ENCODE measurements at regions not wholly inside any gene's neighbourhood (a gene's known extent, or its start where the extent isn't known, plus 50 kb on each side); places are given as distances from the start of the nearest gene placed in this dataset.
"Not testable (repeated sequence)": the region's sequence is repeated elsewhere in the genome, so short reads cannot be mapped to it uniquely, and the experiment has no call there.

GRCh38 chr13:66237411-66238062 lies 992.6 kb downstream of the PCDH9 start:
- DNase-seq (ENCODE audit: missing footprints) (no peak), ATAC-seq (no peak)
- intact Hi-C loops (cut with DNase I) = no loop called here

GRCh38 chr13:66234159-66234558 lies 996.0 kb downstream of the PCDH9 start:
- no peak for DNase-seq (ENCODE audit: missing footprints)
- intact Hi-C loops (cut with DNase I) = no loop called here
- ATAC-seq = no peak

- intact Hi-C loops (cut with DNase I); ATAC-seq: not testable (repeated sequence)
Measured at GRCh38 chr13:66231958-66232357, 998.2 kb downstream of the PCDH9 start.

GRCh38 chr13:66225072-66225471 lies 1005.1 kb downstream of the PCDH9 start:
- ATAC-seq (no peak), DNase-seq (ENCODE audit: missing footprints) (no peak)
- intact Hi-C loops (cut with DNase I) = no loop called here

More at GRCh38 chr13:66231958-66232357, 998.2 kb downstream of the PCDH9 start:
- DNase-seq (ENCODE audit: missing footprints) = not testable (repeated sequence)

GRCh38 chr13:66224663-66225062 lies 1005.5 kb downstream of the PCDH9 start:
- ATAC-seq (no peak), DNase-seq (ENCODE audit: missing footprints) (no peak)
- intact Hi-C loops (cut with DNase I) = no loop called here

GRCh38 chr13:66222926-66223325 lies 1007.2 kb downstream of the PCDH9 start:
- DNase-seq (ENCODE audit: missing footprints) (no peak), ATAC-seq (no peak)
- intact Hi-C loops (cut with DNase I) = no loop called here

- DNase-seq (ENCODE audit: missing footprints) = no peak
- no peak for ATAC-seq
- intact Hi-C loops (cut with DNase I) = no loop called here
Measured at GRCh38 chr13:66222127-66222526, 1008.0 kb downstream of the PCDH9 start.

GRCh38 chr13:66219506-66219905 lies 1010.6 kb downstream of the PCDH9 start:
- intact Hi-C loops (cut with DNase I) = no loop called here
- DNase-seq (ENCODE audit: missing footprints) (no peak), ATAC-seq (no peak)

GRCh38 chr13:66218583-66218982 lies 1011.6 kb downstream of the PCDH9 start:
- ATAC-seq (no peak), DNase-seq (ENCODE audit: missing footprints) (no peak)
- intact Hi-C loops (cut with DNase I) = no loop called here

GRCh38 chr13:66216728-66217127 lies 1013.4 kb downstream of the PCDH9 start:
- no peak for DNase-seq (ENCODE audit: missing footprints)
- no peak for ATAC-seq
- intact Hi-C loops (cut with DNase I) = no loop called here

- no peak for ATAC-seq
- no peak for DNase-seq (ENCODE audit: missing footprints)
- intact Hi-C loops (cut with DNase I) = no loop called here
Measured at GRCh38 chr13:66214467-66214866, 1015.7 kb downstream of the PCDH9 start.

GRCh38 chr13:66212511-66212910 lies 1017.6 kb downstream of the PCDH9 start:
- DNase-seq (ENCODE audit: missing footprints) (no peak), ATAC-seq (no peak)
- intact Hi-C loops (cut with DNase I) = no loop called here

- DNase-seq (ENCODE audit: missing footprints) (no peak), ATAC-seq (no peak)
- intact Hi-C loops (cut with DNase I) = no loop called here
Measured at GRCh38 chr13:66210677-66211076, 1019.5 kb downstream of the PCDH9 start.

- ATAC-seq (no peak), DNase-seq (ENCODE audit: missing footprints) (no peak)
- intact Hi-C loops (cut with DNase I) = no loop called here
Measured at GRCh38 chr13:66208589-66208988, 1021.5 kb downstream of the PCDH9 start.

- intact Hi-C loops (cut with DNase I) = no loop called here
- ATAC-seq (no peak), DNase-seq (ENCODE audit: missing footprints) (no peak)
Measured at GRCh38 chr13:66207610-66208009, 1022.5 kb downstream of the PCDH9 start.

GRCh38 chr13:66205807-66206206 lies 1024.3 kb downstream of the PCDH9 start:
- intact Hi-C loops (cut with DNase I) = no loop called here

GRCh38 chr13:66200555-66200954 lies 1029.6 kb downstream of the PCDH9 start:
- intact Hi-C loops (cut with DNase I) = no loop called here
- no peak for DNase-seq (ENCODE audit: missing footprints)

More at GRCh38 chr13:66205807-66206206, 1024.3 kb downstream of the PCDH9 start:
- ATAC-seq = no peak
- DNase-seq (ENCODE audit: missing footprints) = no peak

GRCh38 chr13:66195238-66195637 lies 1034.9 kb downstream of the PCDH9 start:
- no peak for ATAC-seq
- intact Hi-C loops (cut with DNase I) = no loop called here
- no peak for DNase-seq (ENCODE audit: missing footprints)

More at GRCh38 chr13:66200555-66200954, 1029.6 kb downstream of the PCDH9 start:
- ATAC-seq = no peak

GRCh38 chr13:66189986-66190385 lies 1040.2 kb downstream of the PCDH9 start:
- DNase-seq (ENCODE audit: missing footprints) (no peak), ATAC-seq (no peak)
- intact Hi-C loops (cut with DNase I) = no loop called here

- ATAC-seq (no peak), DNase-seq (ENCODE audit: missing footprints) (no peak)
- intact Hi-C loops (cut with DNase I) = no loop called here
Measured at GRCh38 chr13:66180836-66181235, 1049.3 kb downstream of the PCDH9 start.

- intact Hi-C loops (cut with DNase I) = no loop called here
Measured at GRCh38 chr13:66171920-66172319, 1058.2 kb downstream of the PCDH9 start.

More at GRCh38 chr13:66171920-66172319, 1058.2 kb downstream of the PCDH9 start:
- DNase-seq (ENCODE audit: missing footprints) = no peak
- no peak for ATAC-seq

Measured in Right ventricle myocardium inferior (tissue), 1 donor.